ENCODE measurements at regions not wholly inside any gene's neighbourhood (a gene's known extent, or its start where the extent isn't known, plus 50 kb on each side); places are given as distances from the start of the nearest gene placed in this dataset.

DNA sequence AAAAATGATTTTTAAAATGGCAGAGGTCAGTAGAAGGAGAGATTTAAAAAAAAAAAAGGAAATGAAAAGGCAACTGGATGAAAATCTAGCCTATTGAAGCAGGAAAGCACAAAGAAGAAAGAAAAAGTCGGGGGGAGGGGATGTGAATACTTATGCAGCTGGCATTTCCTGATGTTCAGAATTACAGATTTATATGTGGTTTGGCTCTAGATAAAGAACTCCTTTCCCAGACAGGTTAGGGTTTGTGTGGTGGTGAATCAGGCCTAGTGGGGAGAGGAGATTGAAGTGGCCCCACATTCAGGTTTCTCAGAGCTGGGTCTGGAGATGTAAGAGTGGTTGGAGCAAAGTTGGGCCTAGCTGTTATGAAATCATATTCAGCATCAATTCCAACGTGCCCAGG is 394.4 kb downstream of the FIGN start:
- no peak overlapping the region for H3K4me3 ChIP-seq (ENCODE audit: control insufficient read depth, low read depth, low read length)
- peak; percentile 25 for DNase-seq (ENCODE audit: low read depth)
- no peak for TF ChIP-seq CTCF (conservative IDR thresholded peaks at IDR 0.05; ENCODE audit: control insufficient read depth, insufficient read depth, low read depth, low read length)

DNA sequence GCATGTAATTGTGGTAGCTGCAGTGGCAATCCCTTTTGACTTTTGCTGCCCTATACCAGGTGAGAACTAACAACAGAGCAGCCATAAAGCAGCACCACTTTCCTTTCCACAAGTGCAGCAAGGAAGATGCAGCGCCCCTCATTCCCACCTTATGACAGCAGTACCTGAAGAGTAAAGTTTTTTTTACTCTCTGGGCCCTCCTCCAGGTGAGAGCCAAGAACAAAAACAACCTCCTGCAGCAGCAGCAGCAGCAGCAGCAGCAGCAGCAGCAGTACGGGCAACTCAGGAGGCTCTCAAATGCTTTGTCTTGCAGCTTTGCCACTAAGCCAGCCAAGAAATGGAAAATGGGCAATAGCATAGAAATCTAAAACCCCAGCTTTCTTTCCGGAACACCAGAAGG is 397.5 kb downstream of the FIGN start:
- DNase-seq (ENCODE audit: low read depth) = no peak
- H3K4me3 ChIP-seq (ENCODE audit: control insufficient read depth, low read depth, low read length) = no peak overlapping the region
- no peak for TF ChIP-seq CTCF (conservative IDR thresholded peaks at IDR 0.05; ENCODE audit: control insufficient read depth, insufficient read depth, low read depth, low read length)

- no peak for DNase-seq (ENCODE audit: low read depth)
- no peak overlapping the region for H3K4me3 ChIP-seq (ENCODE audit: control insufficient read depth, low read depth, low read length)
- no peak for TF ChIP-seq CTCF (conservative IDR thresholded peaks at IDR 0.05; ENCODE audit: control insufficient read depth, insufficient read depth, low read depth, low read length)
These were observed 411.1 kb downstream of the FIGN start for GRCh38 chr2:163324677-163325076.

- no peak for TF ChIP-seq CTCF (conservative IDR thresholded peaks at IDR 0.05; ENCODE audit: control insufficient read depth, insufficient read depth, low read depth, low read length)
- H3K4me3 ChIP-seq (ENCODE audit: control insufficient read depth, low read depth, low read length) = no peak overlapping the region
- peak; percentile 82 for DNase-seq (ENCODE audit: low read depth)
These were observed 416.8 kb downstream of the FIGN start for GRCh38 chr2:163319006-163319405.

DNA sequence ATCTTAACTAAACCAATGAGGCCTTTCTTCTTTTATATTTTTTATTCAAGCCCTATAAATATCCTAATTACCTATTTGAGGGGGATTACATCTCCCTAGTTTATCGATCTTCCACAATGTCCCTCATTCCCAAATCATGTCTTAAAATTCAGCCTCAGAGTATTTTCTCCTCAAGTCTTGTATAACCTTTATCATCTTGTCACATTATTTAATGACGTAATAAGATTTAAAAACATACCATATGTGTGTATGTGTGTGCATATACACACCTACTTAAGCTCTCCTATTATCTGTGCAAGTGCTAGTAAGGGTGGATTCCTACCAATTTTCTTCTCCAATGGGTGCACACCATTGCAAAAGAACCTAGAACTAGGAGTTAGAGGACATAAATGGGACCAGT is 421.1 kb downstream of the FIGN start:
- DNase-seq (ENCODE audit: low read depth) = no peak
- no peak overlapping the region for H3K4me3 ChIP-seq (ENCODE audit: control insufficient read depth, low read depth, low read length)
- no peak for TF ChIP-seq CTCF (conservative IDR thresholded peaks at IDR 0.05; ENCODE audit: control insufficient read depth, insufficient read depth, low read depth, low read length)

DNA sequence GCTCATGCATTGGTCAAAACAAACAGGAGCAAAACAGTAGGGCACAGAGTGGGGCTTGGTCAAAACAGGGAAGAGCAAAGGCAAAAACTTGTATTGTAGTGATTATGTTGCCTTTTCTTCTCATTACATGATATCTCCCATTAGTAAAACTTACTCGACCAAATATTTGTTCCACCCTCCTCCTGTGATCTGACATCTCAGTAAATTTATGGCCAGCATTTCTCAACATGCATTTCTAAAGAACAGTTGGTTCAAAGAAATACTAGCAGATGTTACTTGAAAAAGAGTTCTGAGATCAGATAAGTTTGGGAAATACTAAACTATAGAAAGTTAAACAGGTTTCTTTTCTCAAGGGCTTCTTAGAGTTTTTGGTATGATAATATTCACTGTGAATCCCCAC is 423.1 kb downstream of the FIGN start:
- peak; percentile 37 for DNase-seq (ENCODE audit: low read depth)
- no peak for TF ChIP-seq CTCF (conservative IDR thresholded peaks at IDR 0.05; ENCODE audit: control insufficient read depth, insufficient read depth, low read depth, low read length)

DNA sequence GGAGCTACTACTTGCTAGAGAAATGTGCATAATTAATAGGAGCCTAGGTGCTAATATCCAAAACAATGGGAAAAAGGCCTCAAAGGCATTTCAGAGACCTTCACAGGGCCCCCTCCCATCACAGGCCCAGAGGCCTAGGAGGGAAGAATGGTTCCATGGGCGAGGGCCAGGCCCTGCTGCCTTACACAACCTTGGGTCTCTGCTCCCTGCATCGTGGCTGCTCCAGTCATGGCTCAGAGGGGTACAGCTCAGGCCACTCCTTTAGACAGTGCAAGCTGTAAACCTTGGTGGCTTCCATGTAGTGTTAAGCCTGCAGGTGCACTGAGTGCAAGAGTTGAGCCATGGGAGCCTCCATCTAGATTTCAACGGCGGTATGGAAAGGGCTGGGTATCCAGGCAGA is 429.2 kb downstream of the FIGN start:
- no peak for DNase-seq (ENCODE audit: low read depth)
- no peak for TF ChIP-seq CTCF (conservative IDR thresholded peaks at IDR 0.05; ENCODE audit: control insufficient read depth, insufficient read depth, low read depth, low read length)
- no peak overlapping the region for H3K4me3 ChIP-seq (ENCODE audit: control insufficient read depth, low read depth, low read length)

More for the DNA sequence above, 423.1 kb downstream of the FIGN start:
- H3K4me3 ChIP-seq (ENCODE audit: control insufficient read depth, low read depth, low read length) = no peak overlapping the region

All from fibroblast of mammary gland (primary cell).